ENCODE measurements at regions not wholly inside any gene's neighbourhood (a gene's known extent, or its start where the extent isn't known, plus 50 kb on each side); places are given as distances from the start of the nearest gene placed in this dataset.

GRCh38 chr6:142697922-142698321, 247.1 kb downstream of the HIVEP2 start:
- ATAC-seq, result no peak
- no peak overlapping the region for H3K27ac Mint-ChIP-seq
- TF ChIP-seq MXD4 (CRISPR knock-in tag; IDR thresholded peaks at IDR 0.05; ENCODE audit: borderline replicate concordance), result no peak
- TF ChIP-seq E2F5 (CRISPR knock-in tag; IDR thresholded peaks at IDR 0.05), result no peak
- TF ChIP-seq NFATC4 (CRISPR knock-in tag; IDR thresholded peaks at IDR 0.05), result no peak
- no peak for TF ChIP-seq CTCF (IDR thresholded peaks at IDR 0.05)
- TF ChIP-seq USF2 (CRISPR knock-in tag; IDR thresholded peaks at IDR 0.05), result no peak
- no peak for TF ChIP-seq ATF2 (CRISPR knock-in tag; IDR thresholded peaks at IDR 0.05; ENCODE audit: borderline replicate concordance, low read depth)
- no peak overlapping the region for H3K4me3 Mint-ChIP-seq
- H3K4me1 Mint-ChIP-seq, result peaks cover 26% of the 10 kb centered on the region
- ChIA-PET POLR2A (interaction anchor here (0.6 kb wide), 1 partner anchor 565 kb away, joined by 4 read pairs; no protein-coding TSS in a partner anchor), CTCF (interaction anchor here (0.6 to 2.4 kb wide), 6 partner anchors 19 to 309 kb away, joined by 3 to 10 read pairs (median 4); no protein-coding TSS in a partner anchor)
- H3K27me3 Mint-ChIP-seq (ENCODE audit: low read depth), result no peaks in the 10 kb centered on the region; the same call in 1 of the 2 replicates
- no peak for DNase-seq (ENCODE audit: low spot score)
- no peaks in the 10 kb centered on the region for H3K36me3 Mint-ChIP-seq
- no peaks in the 10 kb centered on the region for H3K9me3 Mint-ChIP-seq

GRCh38 chr6:142698751-142699150, 246.2 kb downstream of the HIVEP2 start:
- TF ChIP-seq RELA (CRISPR knock-in tag; IDR thresholded peaks at IDR 0.05; ENCODE audit: borderline replicate concordance) (no peak), NR1H2 (CRISPR knock-in tag; IDR thresholded peaks at IDR 0.05) (no peak), ERG (CRISPR knock-in tag; IDR thresholded peaks at IDR 0.05) (no peak), ZNF416 (CRISPR knock-in tag; IDR thresholded peaks at IDR 0.05) (no peak), MLX (CRISPR knock-in tag; IDR thresholded peaks at IDR 0.05) (no peak), E2F4 (CRISPR knock-in tag; IDR thresholded peaks at IDR 0.05; ENCODE audit: borderline replicate concordance, low read depth) (no peak), SOX15 (CRISPR knock-in tag; IDR thresholded peaks at IDR 0.05) (no peak), TEAD4 (CRISPR knock-in tag; IDR thresholded peaks at IDR 0.05) (no peak), NR2C2 (CRISPR knock-in tag; IDR thresholded peaks at IDR 0.05) (no peak)
- POLR2A ChIA-PET, result no interaction called here
- H3K27me3 Mint-ChIP-seq (ENCODE audit: low read depth), result no peaks in the 10 kb centered on the region; the same call in 1 of the 2 replicates
- DNase-seq (ENCODE audit: low spot score), result no peak
- ATAC-seq, result peak; percentile 80
- H3K36me3 Mint-ChIP-seq, result no peaks in the 10 kb centered on the region
- CTCF ChIA-PET, result interaction anchor here (0.6 to 2.4 kb wide), 10 partner anchors 9 to 689 kb away, joined by 3 to 10 read pairs (median 3); no protein-coding TSS in a partner anchor
- H3K4me1 Mint-ChIP-seq, result peaks cover 24% of the 10 kb centered on the region
- no peak overlapping the region for H3K4me3 Mint-ChIP-seq
- H3K27ac Mint-ChIP-seq, result no peak overlapping the region
- no peaks in the 10 kb centered on the region for H3K9me3 Mint-ChIP-seq

Measured in WTC11 (cell line).